HFFc6 (cell line): ENCODE measurements at regions not wholly inside any gene's neighbourhood (a gene's known extent, or its start where the extent isn't known, plus 50 kb on each side); places are given as distances from the start of the nearest gene placed in this dataset.

ENCODE experiments used
- DNase-seq: peaks from one replicate; pipeline ENCODE4 v3.0.0-alpha.2; 2018
- H3K27ac Mint-ChIP-seq: 2 replicates; pipeline ENCODE4 v1.8.0; 2020; ENCODE audit warnings: mild to moderate bottlenecking, mixed read lengths
- H3K27me3 Mint-ChIP-seq: 2 replicates; pipeline ENCODE4 v1.8.0; 2021; ENCODE audit warnings: mild to moderate bottlenecking, moderate library complexity, mixed read lengths; ENCODE audit not compliant: insufficient read depth
- H3K36me3 Mint-ChIP-seq: 2 replicates; pipeline ENCODE4 v1.8.0; 2021; ENCODE audit warnings: low read depth, mixed read lengths
- H3K4me1 Mint-ChIP-seq: 2 replicates; pipeline ENCODE4 v1.8.0; 2020; ENCODE audit warnings: low read depth, mixed read lengths
- H3K4me3 Mint-ChIP-seq: 2 replicates; pipeline ENCODE4 v1.8.0; 2020; ENCODE audit warnings: mild to moderate bottlenecking, moderate library complexity, mixed read lengths
- H3K9me3 Mint-ChIP-seq: 2 replicates; pipeline ENCODE4 v1.8.0; 2020; ENCODE audit warnings: mild to moderate bottlenecking, mixed read lengths
- TF ChIP-seq, protein P1 (sequence below): fragments of 200-600 bp; sonication (generic); IDR thresholded peaks from 2 replicates; pipeline ENCODE4 v1.5.0; 2021; ENCODE audit warnings: antibody characterized with exemption, mild to moderate bottlenecking

DNA sequence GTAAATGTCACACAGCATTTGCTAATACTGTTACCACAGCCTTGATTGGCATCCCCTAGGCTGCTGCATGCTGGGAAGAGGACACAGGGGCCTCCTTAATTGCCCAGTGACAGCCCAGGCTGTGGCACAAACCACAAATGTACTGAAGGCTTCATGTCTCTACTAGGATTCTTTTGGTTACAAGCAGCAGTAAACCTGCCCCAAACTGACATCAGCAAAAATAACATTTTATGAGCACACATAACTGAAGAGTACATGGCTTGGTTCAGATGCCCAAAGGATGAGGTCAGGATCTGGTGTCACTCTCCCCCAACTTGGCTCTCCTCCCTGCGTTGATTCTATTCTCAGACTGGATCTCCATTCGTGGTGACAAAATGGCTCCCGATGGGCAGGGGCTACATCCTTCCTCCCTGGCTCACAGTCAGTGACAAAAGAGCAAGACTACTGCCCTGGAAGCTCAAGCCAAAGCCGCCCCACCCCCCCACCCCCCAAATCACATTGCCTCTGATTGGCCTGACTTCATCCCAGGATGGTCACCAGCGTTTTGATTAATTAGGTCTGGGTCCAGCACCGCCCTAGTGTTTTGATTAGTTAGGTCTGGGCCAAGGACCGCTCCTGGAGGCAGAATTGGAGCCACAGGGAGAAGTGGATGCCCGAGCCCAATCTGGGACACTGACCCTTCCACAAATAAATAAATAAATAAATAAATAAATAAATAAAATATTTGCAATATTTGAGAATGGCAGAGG is 180.5 kb upstream of the RBPJ start:
- Mint-ChIP-seq H3K4me3 (peak overlapping the region; percentile 59), H3K27ac (peak overlapping the region; percentile 78), H3K36me3 (peaks cover 5% of the 10 kb centered on the region; the same call in 1 of the 2 replicates), H3K27me3 (peaks cover 2% of the 10 kb centered on the region; the same call in 1 of the 2 replicates), H3K4me1 (peaks cover 63% of the 10 kb centered on the region), H3K9me3 (no peaks in the 10 kb centered on the region; the same call in 1 of the 2 replicates)
- TF ChIP-seq, protein P1, sequence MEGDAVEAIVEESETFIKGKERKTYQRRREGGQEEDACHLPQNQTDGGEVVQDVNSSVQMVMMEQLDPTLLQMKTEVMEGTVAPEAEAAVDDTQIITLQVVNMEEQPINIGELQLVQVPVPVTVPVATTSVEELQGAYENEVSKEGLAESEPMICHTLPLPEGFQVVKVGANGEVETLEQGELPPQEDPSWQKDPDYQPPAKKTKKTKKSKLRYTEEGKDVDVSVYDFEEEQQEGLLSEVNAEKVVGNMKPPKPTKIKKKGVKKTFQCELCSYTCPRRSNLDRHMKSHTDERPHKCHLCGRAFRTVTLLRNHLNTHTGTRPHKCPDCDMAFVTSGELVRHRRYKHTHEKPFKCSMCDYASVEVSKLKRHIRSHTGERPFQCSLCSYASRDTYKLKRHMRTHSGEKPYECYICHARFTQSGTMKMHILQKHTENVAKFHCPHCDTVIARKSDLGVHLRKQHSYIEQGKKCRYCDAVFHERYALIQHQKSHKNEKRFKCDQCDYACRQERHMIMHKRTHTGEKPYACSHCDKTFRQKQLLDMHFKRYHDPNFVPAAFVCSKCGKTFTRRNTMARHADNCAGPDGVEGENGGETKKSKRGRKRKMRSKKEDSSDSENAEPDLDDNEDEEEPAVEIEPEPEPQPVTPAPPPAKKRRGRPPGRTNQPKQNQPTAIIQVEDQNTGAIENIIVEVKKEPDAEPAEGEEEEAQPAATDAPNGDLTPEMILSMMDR, result no peak
- peak; percentile 90 for DNase-seq

DNA sequence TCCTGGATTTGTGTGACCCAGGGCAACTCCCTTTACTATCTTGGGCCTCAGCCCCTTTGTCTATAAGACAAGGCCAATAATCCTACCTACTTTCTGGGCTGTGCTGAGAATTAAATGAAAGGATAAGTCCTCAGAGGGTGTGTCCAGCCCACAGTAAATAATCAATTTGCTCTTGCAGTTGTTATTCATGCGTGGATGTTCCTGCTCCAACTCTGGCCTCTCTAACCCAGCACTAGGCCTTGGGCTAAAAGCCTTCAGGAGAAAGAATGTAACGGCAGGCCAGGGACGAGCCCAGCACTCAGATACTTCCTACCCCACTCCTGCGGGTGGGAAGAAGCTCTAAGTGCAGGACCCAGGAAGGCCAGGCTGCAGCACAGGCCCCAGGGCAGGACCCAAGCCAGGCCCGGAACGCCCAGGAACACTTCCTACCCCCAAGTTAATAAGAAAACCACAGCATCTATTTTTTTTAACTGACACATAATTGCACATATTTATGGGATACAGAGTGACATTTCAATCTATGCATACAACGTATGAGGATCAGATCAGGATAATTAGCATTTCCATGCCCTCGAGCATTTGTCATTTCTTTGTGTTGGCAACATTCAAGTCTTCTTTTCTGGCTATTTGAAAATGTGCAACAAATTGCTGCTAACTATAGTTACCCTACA is 179.6 kb upstream of the RBPJ start:
- Mint-ChIP-seq H3K9me3 (no peaks in the 10 kb centered on the region), H3K27ac (peak overlapping the region; percentile 49), H3K27me3 (peaks cover 3% of the 10 kb centered on the region; the same call in 1 of the 2 replicates), H3K4me3 (peak overlapping the region; percentile 55; the same call in 1 of the 2 replicates), H3K4me1 (peaks cover 59% of the 10 kb centered on the region), H3K36me3 (peaks cover 5% of the 10 kb centered on the region; the same call in 1 of the 2 replicates)
- TF ChIP-seq, protein P1, result no peak
- no peak for DNase-seq

DNA sequence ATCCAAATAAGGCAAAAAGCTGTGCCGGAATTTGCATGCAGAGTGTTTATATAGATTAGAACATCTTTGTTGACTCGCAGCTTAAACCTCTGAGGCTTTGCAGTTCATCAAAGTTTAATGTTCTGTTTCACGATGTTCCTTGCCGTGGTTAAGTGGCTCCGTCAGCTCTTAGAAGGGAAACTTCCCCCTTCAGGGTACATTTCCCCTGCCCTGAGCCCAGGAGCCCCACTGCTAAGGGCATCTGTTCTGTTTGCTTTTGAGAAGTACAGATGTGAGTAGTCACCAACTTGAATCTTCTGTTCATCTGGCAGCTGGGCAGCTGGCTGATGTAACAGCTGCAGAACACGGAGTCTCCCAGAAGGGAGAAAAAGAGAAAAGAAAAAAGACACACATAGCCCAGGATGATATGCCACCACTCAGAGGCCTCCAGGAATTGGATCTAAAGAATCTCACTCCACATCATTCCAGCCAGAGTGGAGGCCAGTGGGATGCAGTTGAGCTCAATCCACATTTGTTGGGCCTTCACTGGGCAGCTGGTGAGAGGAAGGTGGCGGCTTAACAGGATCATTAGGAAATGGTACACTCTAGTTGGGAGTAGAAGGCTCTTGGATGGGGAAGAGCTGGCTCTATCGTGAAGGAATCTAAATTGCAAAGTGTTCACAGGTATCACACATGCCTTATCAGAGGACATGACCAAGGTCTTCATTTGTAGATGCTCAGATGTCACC is 178.7 kb upstream of the RBPJ start:
- Mint-ChIP-seq H3K9me3 (no peaks in the 10 kb centered on the region), H3K27me3 (peaks cover 3% of the 10 kb centered on the region; the same call in 1 of the 2 replicates), H3K27ac (peak overlapping the region; percentile 49; the same call in 1 of the 2 replicates), H3K36me3 (peaks cover 5% of the 10 kb centered on the region; the same call in 1 of the 2 replicates), H3K4me3 (no peak overlapping the region; the same call in 1 of the 2 replicates), H3K4me1 (peaks cover 59% of the 10 kb centered on the region)
- TF ChIP-seq, protein P1, result no peak
- DNase-seq, result peak; percentile 36

DNA sequence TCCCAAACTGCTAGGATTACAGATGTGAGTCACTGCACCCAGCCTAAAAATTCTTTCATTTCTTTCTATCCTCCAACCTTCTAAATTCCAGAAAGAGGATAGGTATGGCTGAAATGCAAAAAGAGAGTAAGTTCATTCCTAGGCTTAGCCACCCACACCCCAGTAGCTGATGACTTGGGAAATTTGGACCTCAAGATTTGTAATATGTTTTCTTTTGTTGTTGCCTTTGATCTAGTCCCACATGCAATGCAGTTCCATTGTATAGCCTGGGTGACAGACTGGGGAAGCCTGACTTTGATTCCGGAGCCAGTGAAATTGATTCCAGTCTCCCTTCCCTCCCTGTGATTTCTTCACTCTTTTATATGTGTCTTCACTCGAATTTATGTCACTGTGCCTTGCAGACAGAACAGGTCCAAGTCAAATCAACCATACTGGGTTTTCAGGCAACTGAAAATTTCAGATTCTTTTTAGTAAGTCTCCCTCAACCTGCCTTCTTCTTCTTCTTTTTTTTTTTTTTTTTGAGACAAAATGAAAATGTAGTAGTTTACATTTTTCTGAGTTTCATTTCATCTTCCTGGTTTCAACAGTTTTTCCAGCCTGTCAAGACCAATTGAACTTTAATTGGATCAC is 176.2 kb upstream of the RBPJ start:
- TF ChIP-seq, protein P1, result no peak
- H3K4me3 Mint-ChIP-seq, result no peak overlapping the region
- no peak overlapping the region; the same call in 1 of the 2 replicates for H3K27ac Mint-ChIP-seq
- no peaks in the 10 kb centered on the region for H3K9me3 Mint-ChIP-seq
- peaks cover 1% of the 10 kb centered on the region for H3K27me3 Mint-ChIP-seq
- peak; percentile 36 for DNase-seq
- H3K4me1 Mint-ChIP-seq, result peaks cover 55% of the 10 kb centered on the region
- H3K36me3 Mint-ChIP-seq, result peaks cover 5% of the 10 kb centered on the region

DNA sequence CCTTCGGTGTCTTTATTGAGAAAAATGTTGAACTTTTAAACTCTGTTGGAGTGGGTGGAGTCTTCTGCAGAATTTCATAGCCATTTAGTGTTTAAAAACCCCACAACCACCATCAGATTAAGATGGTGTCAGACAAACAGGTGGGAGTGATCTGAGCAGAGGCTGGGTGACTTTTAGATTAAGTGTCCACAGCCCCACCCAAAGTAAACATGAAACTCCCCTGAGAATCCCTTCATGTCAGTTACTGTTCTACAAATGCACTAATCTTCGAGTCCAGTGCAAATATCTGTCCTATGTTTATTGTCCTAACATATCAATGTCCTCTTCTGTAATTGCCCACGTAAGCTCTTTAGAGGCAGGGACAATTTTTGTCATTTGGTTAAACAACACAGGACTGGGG is 175.6 kb upstream of the RBPJ start:
- Mint-ChIP-seq H3K36me3 (peaks cover 5% of the 10 kb centered on the region), H3K9me3 (no peaks in the 10 kb centered on the region)

More for the DNA sequence above, 175.6 kb upstream of the RBPJ start:
- Mint-ChIP-seq H3K4me3 (no peak overlapping the region), H3K27me3 (peaks cover 1% of the 10 kb centered on the region), H3K27ac (no peak overlapping the region; the same call in 1 of the 2 replicates), H3K4me1 (peaks cover 54% of the 10 kb centered on the region)
- TF ChIP-seq, protein P1, result no peak
- DNase-seq, result no peak
